Testis (tissue), 2 donors: ENCODE measurements at regions not wholly inside any gene's neighbourhood (a gene's known extent, or its start where the extent isn't known, plus 50 kb on each side); places are given as distances from the start of the nearest gene placed in this dataset.

Source experiments
- CTCF ChIP-seq, 3 experiments: fragments of 450-650 bp in 2 of 3; fragments of 200-600 bp in 1 of 3; sonication (generic) in 1 of 3; IDR thresholded peaks; one replicate each; pipeline ENCODE4 v1.5.1; 2016 to 2019; ENCODE audit warnings: antibody characterized with exemption in 3 of 3, mild to moderate bottlenecking in 2 of 3, moderate library complexity in 1 of 3
- POLR2A ChIP-seq: fragments of 450-650 bp; IDR thresholded peaks from one replicate; pipeline ENCODE4 v1.6.1; 2017; ENCODE audit warnings: antibody characterized with exemption, mild to moderate bottlenecking, moderate library complexity

- TF ChIP-seq CTCF (IDR thresholded peaks at IDR 0.05): no peak
- TF ChIP-seq POLR2A: no peak
Observed at GRCh38 chr9:17003576-17004240, 131.1 kb upstream of the CNTLN start.
